Transverse colon (tissue), 4 donors: ENCODE measurements at regions not wholly inside any gene's neighbourhood (a gene's known extent, or its start where the extent isn't known, plus 50 kb on each side); places are given as distances from the start of the nearest gene placed in this dataset.
"Not testable (repeated sequence)": the region's sequence is repeated elsewhere in the genome, so short reads cannot be mapped to it uniquely, and the experiment has no call there.

Experiments used
- DNase-seq: peaks from one replicate; pipeline ENCODE4 v3.0.0-alpha.2; 2019
- H3K27ac ChIP-seq, 4 donors: fragments of 200-600 bp; sonication (generic); 2 replicates each; pipeline ENCODE4 v1.5.1; 2016 to 2018; ENCODE audit warnings: inconsistent platforms in 4 of 4
- H3K27me3 ChIP-seq: fragments of 200-600 bp; sonication (generic); 2 replicates; pipeline ENCODE4 v1.5.1; 2017; ENCODE audit warnings: inconsistent platforms
- H3K36me3 ChIP-seq, 4 donors: fragments of 200-600 bp; sonication (generic); 2 replicates each; pipeline ENCODE4 v1.5.1; 2017 to 2019; ENCODE audit warnings: inconsistent platforms in 4 of 4
- H3K4me1 ChIP-seq, 4 donors: fragments of 200-600 bp; sonication (generic); 2 replicates each; pipeline ENCODE4 v1.5.1; 2017 to 2020; ENCODE audit warnings: inconsistent platforms in 4 of 4
- H3K4me3 ChIP-seq, 4 donors: fragments of 200-600 bp; sonication (generic); 1 replicate in 1 of 4; 2 replicates in 3 of 4; pipeline versions ENCODE4 v1.5.1 to v1.6.1; 2017 to 2019; ENCODE audit warnings: inconsistent platforms in 4 of 4
- H3K9me3 ChIP-seq, 2 donors: fragments of 200-600 bp; sonication (generic); 2 replicates each; pipeline ENCODE4 v1.5.1; 2017 to 2019; ENCODE audit warnings: inconsistent platforms in 2 of 2
- EP300 ChIP-seq: sonication (generic); formaldehyde crosslinking; IDR thresholded peaks from one replicate; pipeline ENCODE4 v1.6.1; 2017; ENCODE audit warnings: antibody characterized with exemption, low read depth
- POLR2A ChIP-seq: fragments of 450-650 bp; IDR thresholded peaks from one replicate; pipeline ENCODE4 v1.6.1; 2016; ENCODE audit warnings: antibody characterized with exemption, mild to moderate bottlenecking, moderate library complexity
- POLR2AphosphoS5 ChIP-seq, 3 donors: sonication (generic); formaldehyde crosslinking; IDR thresholded peaks; one replicate each; pipeline ENCODE4 v1.6.1; 2016; ENCODE audit warnings: antibody characterized with exemption in 3 of 3
- WGBS, 2 donors: methylation state at CpG; one replicate each; pipeline ENCODE4 v1.1.5; 2018; ENCODE audit warnings: low coverage in 1 of 2; 5-methylcytosine and 5-hydroxymethylcytosine counted together
- in situ Hi-C, 4 donors: fragments of 200-750 bp; cut with MboI; loops; one replicate each; pipeline versions ENCODE4 v1.15.0 to v1.15.1; 2017; ENCODE audit warnings: low sequenced_read_pairs in 3 of 4, low pct_ligation_motif_present in 1 of 4, low pct_unique_long_range_greater_than_20kb in 1 of 4
- intact Hi-C: fragments of 100-400 bp; cut with DNase I; formaldehyde crosslinking; loops from one replicate; pipeline ENCODE4 v1.15.1; 2023; ENCODE audit warnings: low total_unique reads
- TF ChIP-seq, protein P1 (sequence below), 5 experiments: fragments of 200-600 bp in 3 of 5; fragments of 450-650 bp in 2 of 5; sonication (generic) in 3 of 5; IDR thresholded peaks; 1 replicate in 2 of 5; 2 replicates in 3 of 5; pipeline ENCODE4 v1.5.1; 2016 to 2017; ENCODE audit warnings: antibody characterized with exemption in 5 of 5, inconsistent platforms in 3 of 5, mild to moderate bottlenecking in 2 of 5, moderate library complexity in 1 of 5

GRCh38 chr18:11454040-11454439 lies 155.4 kb upstream of the SLC35G4 start:
- in situ Hi-C loops (no loop called here), intact Hi-C loops (no loop called here)
- H3K27ac ChIP-seq = no peak overlapping the region
- peaks cover 0 to 3% of the 10 kb centered on the region in 2 donors for H3K9me3 ChIP-seq
- no peak overlapping the region for H3K4me3 ChIP-seq
- H3K36me3 ChIP-seq = no peaks in the 10 kb centered on the region
- WGBS, 2 donors = 73 to 86% methylated on average over 4 to 5 of the region's 5 CpGs
- no peak for TF ChIP-seq POLR2A
- TF ChIP-seq, protein P1, sequence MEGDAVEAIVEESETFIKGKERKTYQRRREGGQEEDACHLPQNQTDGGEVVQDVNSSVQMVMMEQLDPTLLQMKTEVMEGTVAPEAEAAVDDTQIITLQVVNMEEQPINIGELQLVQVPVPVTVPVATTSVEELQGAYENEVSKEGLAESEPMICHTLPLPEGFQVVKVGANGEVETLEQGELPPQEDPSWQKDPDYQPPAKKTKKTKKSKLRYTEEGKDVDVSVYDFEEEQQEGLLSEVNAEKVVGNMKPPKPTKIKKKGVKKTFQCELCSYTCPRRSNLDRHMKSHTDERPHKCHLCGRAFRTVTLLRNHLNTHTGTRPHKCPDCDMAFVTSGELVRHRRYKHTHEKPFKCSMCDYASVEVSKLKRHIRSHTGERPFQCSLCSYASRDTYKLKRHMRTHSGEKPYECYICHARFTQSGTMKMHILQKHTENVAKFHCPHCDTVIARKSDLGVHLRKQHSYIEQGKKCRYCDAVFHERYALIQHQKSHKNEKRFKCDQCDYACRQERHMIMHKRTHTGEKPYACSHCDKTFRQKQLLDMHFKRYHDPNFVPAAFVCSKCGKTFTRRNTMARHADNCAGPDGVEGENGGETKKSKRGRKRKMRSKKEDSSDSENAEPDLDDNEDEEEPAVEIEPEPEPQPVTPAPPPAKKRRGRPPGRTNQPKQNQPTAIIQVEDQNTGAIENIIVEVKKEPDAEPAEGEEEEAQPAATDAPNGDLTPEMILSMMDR (IDR thresholded peaks at IDR 0.05) = no peak
- H3K4me1 ChIP-seq = no peaks in the 10 kb centered on the region
- no peak for DNase-seq
- no peaks in the 10 kb centered on the region for H3K27me3 ChIP-seq

DNA sequence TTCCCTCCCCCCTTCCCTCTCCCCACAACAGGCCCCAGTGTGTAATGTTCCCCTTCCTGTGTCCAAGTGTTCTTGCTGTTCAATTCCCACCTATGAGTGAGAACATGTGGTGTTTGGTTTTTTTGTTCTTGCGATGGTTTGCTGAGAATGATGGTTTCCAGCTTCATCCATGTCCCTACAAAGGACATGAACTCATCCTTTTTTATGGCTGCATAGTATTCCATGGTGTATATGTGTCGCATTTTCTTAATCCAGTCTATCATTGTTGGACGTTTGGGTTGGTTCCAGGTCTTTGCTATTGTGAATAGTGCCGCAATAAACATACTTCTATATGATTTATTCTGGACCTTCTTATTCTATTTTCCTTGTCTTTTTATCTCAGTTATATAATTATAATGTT lies 165.2 kb upstream of the SLC35G4 start:
- H3K36me3 ChIP-seq, intact Hi-C loops: not testable (repeated sequence)
- 88 to 91% methylated on average over 4 of the region's 4 CpGs for WGBS, 2 donors

GRCh38 chr18:11437046-11437445 lies 172.3 kb upstream of the SLC35G4 start:
- Histone ChIP-seq H3K9me3 (peaks cover 0 to 4% of the 10 kb centered on the region in 2 donors), H3K27ac (no peak overlapping the region), H3K4me3 (no peak overlapping the region), H3K4me1 (no peaks in the 10 kb centered on the region), H3K27me3 (no peaks in the 10 kb centered on the region), H3K36me3 (no peaks in the 10 kb centered on the region)
- DNase-seq = no peak
- intact Hi-C loops (no loop called here), in situ Hi-C loops (no loop called here)
- no peak for TF ChIP-seq POLR2AphosphoS5 (IDR thresholded peaks at IDR 0.05)
- TF ChIP-seq POLR2A = no peak
- WGBS, 2 donors = 38 to 59% methylated on average over 2 of the region's 2 CpGs

More for the DNA sequence above, 165.2 kb upstream of the SLC35G4 start:
- H3K27ac ChIP-seq, in situ Hi-C loops, H3K27me3 ChIP-seq, H3K4me3 ChIP-seq, H3K9me3 ChIP-seq, DNase-seq, H3K4me1 ChIP-seq: not testable (repeated sequence)

- Histone ChIP-seq H3K4me1 (no peaks in the 10 kb centered on the region), H3K27me3 (no peaks in the 10 kb centered on the region), H3K4me3 (no peak overlapping the region), H3K9me3 (peaks cover 0 to 4% of the 10 kb centered on the region in 2 donors), H3K36me3 (no peaks in the 10 kb centered on the region), H3K27ac (no peak overlapping the region)
- in situ Hi-C loops (no loop called here), intact Hi-C loops (no loop called here)
- no peak for DNase-seq
- 96% methylated on average over 25 of the region's 36 CpGs; no CpG with 5 or more reads in 1 of the 2 donors for WGBS, 2 donors
- TF ChIP-seq, protein P1 (IDR thresholded peaks at IDR 0.05) = no peak
- no peak for TF ChIP-seq EP300
- no peak for TF ChIP-seq POLR2AphosphoS5 (IDR thresholded peaks at IDR 0.05)
- no peak for TF ChIP-seq POLR2A
These were observed 177.0 kb upstream of the SLC35G4 start for GRCh38 chr18:11432360-11432811.

DNA sequence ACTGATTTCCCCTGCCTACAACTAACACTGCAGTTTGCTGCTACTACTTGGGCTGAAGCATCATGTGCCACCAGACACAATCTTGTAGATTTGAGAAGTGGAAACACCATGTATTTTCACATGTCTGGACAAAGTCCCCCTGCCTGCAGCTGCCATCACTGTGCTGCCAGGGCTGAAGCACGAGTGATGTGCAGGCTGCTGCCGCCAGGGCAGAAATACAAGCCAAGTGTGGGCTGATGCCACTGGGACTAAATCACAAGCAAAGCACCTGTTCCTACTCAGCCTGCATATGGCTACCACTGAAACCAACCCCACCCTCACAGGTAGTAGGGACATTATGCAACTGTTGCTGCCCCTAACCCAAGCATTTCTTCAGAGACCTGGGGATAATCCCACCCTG lies 179.5 kb upstream of the SLC35G4 start:
- WGBS, 2 donors = 60% methylated on average over 1 of the region's 2 CpGs; no CpG with 5 or more reads in 1 of the 2 donors
- H3K27ac ChIP-seq = no peak overlapping the region
- no peaks in the 10 kb centered on the region for H3K4me1 ChIP-seq
- no peak for DNase-seq
- no peaks in the 10 kb centered on the region for H3K27me3 ChIP-seq
- no peak overlapping the region for H3K4me3 ChIP-seq
- in situ Hi-C loops = no loop called here
- no peak for TF ChIP-seq POLR2AphosphoS5 (IDR thresholded peaks at IDR 0.05)
- TF ChIP-seq POLR2A = no peak
- no peak for TF ChIP-seq EP300
- TF ChIP-seq, protein P1 (IDR thresholded peaks at IDR 0.05) = no peak
- peaks cover 0 to 4% of the 10 kb centered on the region in 2 donors for H3K9me3 ChIP-seq
- intact Hi-C loops = no loop called here
- no peaks in the 10 kb centered on the region for H3K36me3 ChIP-seq
